Caco-2 (cell line): ENCODE measurements at regions not wholly inside any gene's neighbourhood (a gene's known extent, or its start where the extent isn't known, plus 50 kb on each side); places are given as distances from the start of the nearest gene placed in this dataset.

Experiments
- BruUV-seq: library from RNA; stranded (reverse); fragments of 400-500 nt; replicated peaks from 2 replicates; lab custom pipeline; 2021; lab: Mats Ljungman, UMichigan
- CTCF ChIA-PET: fragments of 300-600 bp; sonication (Branson Sonifier 250); formaldehyde crosslinking; loops from one replicate; lab custom pipeline; 2022; ENCODE audit warnings: antibody characterized with exemption; lab: Charles Lee
- POLR2A ChIA-PET: fragments of 300-600 bp; sonication (Branson Sonifier 250); formaldehyde crosslinking; loops from one replicate; lab custom pipeline; 2022; ENCODE audit warnings: antibody characterized with exemption; lab: Charles Lee
- DNase-seq, 2 experiments: peaks; one replicate each; pipeline versions ENCODE4 v3.0.0 to v3.0.0-alpha.2; 2020 to 2022
- H3K27me3 ChIP-seq: replicated peaks from 2 replicates; pipeline ENCODE4 v1.6.0; 2011; ENCODE audit warnings: low read length; ENCODE audit not compliant: control insufficient read depth, insufficient read depth
- H3K36me3 ChIP-seq: 2 replicates; pipeline ENCODE4 v1.5.1; 2011; ENCODE audit warnings: low read length; ENCODE audit not compliant: control insufficient read depth, insufficient read depth
- H3K4me1 ChIP-seq: fragments of 250-450 bp; sonication (Bioruptor Pico); 2 replicates; pipeline ENCODE4 v1.5.1; 2020; ENCODE audit warnings: mild to moderate bottlenecking
- H3K4me3 ChIP-seq: 2 replicates; pipeline ENCODE4 v1.5.1; 2011; ENCODE audit warnings: low read depth, mild to moderate bottlenecking, control low read depth, low read length
- H3K9me3 ChIP-seq: fragments of 250-450 bp; sonication (Bioruptor Pico); 2 replicates; pipeline ENCODE4 v1.5.1; 2020; ENCODE audit warnings: mild to moderate bottlenecking, moderate library complexity
- H3K27ac Mint-ChIP-seq: one replicate; pipeline ENCODE4 v1.8.0; 2022; ENCODE audit warnings: mixed read lengths; ENCODE audit not compliant: unreplicated experiment
- H3K27me3 Mint-ChIP-seq: one replicate; pipeline ENCODE4 v1.8.0; 2022; ENCODE audit warnings: mixed read lengths; ENCODE audit not compliant: insufficient read depth, unreplicated experiment
- H3K36me3 Mint-ChIP-seq: one replicate; pipeline ENCODE4 v1.8.0; 2022; ENCODE audit warnings: mild to moderate bottlenecking, mixed read lengths; ENCODE audit not compliant: insufficient read depth, unreplicated experiment
- H3K4me1 Mint-ChIP-seq: one replicate; pipeline ENCODE4 v1.8.0; 2022; ENCODE audit warnings: low read depth, mixed read lengths; ENCODE audit not compliant: unreplicated experiment
- H3K4me3 Mint-ChIP-seq: one replicate; pipeline ENCODE4 v1.8.0; 2022; ENCODE audit warnings: mild to moderate bottlenecking, moderate library complexity, mixed read lengths; ENCODE audit not compliant: unreplicated experiment
- H3K9me3 Mint-ChIP-seq: one replicate; pipeline ENCODE4 v1.8.0; 2022; ENCODE audit warnings: mixed read lengths; ENCODE audit not compliant: unreplicated experiment
- intact Hi-C: fragments of 100-400 bp; cut with micrococcal nuclease; formaldehyde crosslinking; loops from one replicate; pipeline ENCODE4 v1.10.0; 2022; ENCODE audit not compliant: unreplicated experiment
- TF ChIP-seq, protein P1 (sequence below), 2 experiments: fragments of 200-600 bp in 1 of 2; IDR thresholded peaks; 1 replicate in 1 of 2; 2 replicates in 1 of 2; pipeline versions ENCODE4 v1.5.1 to v1.8.0; 2011 to 2022; ENCODE audit warnings: antibody characterized with exemption in 1 of 2, control low read depth in 1 of 2, inconsistent platforms in 1 of 2, low read depth in 1 of 2, low read length in 1 of 2, mild to moderate bottlenecking in 1 of 2, moderate library complexity in 1 of 2; ENCODE audit not compliant: insufficient read depth in 1 of 2, severe bottlenecking in 1 of 2, unreplicated experiment in 1 of 2

DNA sequence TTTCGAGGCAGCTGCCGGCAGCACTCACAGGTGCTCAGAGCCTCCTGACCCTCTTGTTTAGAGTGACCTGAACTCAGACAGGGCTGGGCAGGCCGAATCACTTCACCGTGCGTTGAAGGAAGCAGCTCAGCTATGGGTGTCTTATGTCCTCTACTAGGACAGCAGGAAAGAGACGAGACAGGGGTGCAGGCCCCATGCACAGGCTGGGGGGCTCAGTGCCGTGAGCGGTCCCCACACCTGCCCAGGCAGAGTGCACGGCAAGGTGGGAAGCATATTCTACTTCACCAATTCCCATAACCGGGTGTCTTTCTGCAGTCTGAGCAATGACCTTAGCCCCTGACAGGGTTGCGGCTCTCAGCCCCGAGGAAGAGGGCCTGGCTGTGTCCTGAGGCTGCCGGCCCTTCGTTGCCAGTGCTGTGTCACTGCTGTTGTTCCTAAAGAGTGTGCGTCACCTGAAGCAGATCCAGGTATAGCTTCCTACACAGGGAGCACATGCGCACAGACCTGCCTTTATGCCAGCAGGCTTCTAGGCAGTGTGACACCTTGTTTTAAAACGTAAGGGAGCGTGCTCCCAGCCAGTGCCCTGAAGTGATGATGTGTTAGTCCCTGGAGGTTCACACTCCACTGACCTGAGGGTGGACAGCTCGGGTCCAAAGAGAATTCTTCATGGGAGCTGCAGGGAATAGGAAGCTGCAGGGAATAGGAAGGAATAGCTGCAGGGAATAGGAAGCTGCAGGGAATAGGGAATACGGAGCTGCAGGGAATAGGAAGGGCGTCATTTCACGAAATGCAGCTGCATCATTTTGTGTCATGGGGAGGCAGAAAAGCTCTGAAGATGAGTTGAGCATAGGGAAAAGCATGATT, 207.9 kb upstream of the SALL3 start:
- no peaks in the 10 kb centered on the region for H3K9me3 Mint-ChIP-seq

DNA sequence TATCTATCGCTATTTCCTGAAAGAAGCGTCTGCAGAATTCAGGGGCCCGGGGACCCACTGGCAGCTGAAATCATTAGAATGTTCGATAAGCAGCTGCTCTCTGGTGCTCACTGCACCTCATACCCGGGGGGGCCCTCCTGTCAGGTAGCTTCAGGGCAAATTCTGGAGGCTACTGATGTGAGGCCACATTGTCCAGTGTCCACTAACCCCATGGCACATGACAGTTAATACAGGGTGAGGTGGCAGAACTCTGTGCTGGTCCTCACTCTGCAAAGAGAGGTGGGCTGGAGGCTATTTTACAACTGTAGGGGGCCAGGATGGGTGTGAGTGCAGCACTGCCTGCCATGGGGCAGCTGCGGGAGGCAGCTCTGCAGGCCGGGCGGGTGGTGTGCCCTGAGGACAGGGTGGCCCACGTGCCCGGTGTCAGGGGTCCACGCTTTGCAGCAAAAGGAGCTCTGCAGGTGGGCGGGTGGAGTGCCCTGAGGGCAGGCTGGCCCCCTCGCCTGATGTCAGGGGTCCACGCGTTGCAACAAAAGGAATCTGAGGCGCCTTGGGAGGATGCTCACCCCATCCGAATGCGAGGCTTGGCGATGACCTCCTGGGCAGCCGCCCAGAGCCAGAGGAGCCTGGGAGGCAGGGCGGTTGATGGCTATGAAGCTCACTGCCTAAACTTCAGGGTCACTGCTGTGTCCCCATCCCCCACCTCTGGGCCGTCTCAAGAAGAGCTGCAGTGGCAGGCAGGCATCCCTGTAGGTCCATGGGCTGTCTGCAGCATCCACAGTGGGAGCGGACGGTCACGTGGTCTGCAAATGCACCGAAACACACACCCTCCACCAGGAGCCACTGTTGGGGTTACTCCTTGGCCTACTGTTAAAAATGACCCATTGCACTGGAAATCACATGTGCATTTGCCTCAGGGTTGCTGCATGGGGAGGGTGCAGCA, 207.0 kb upstream of the SALL3 start:
- no peaks in the 10 kb centered on the region for H3K9me3 Mint-ChIP-seq
- Histone ChIP-seq H3K4me1 (peaks cover 4% of the 10 kb centered on the region; the same call in 1 of the 2 replicates), H3K36me3 (no peaks in the 10 kb centered on the region), H3K4me3 (no peak overlapping the region), H3K9me3 (no peaks in the 10 kb centered on the region), H3K27me3 (no peaks in the 10 kb centered on the region)
- TF ChIP-seq, protein P1, sequence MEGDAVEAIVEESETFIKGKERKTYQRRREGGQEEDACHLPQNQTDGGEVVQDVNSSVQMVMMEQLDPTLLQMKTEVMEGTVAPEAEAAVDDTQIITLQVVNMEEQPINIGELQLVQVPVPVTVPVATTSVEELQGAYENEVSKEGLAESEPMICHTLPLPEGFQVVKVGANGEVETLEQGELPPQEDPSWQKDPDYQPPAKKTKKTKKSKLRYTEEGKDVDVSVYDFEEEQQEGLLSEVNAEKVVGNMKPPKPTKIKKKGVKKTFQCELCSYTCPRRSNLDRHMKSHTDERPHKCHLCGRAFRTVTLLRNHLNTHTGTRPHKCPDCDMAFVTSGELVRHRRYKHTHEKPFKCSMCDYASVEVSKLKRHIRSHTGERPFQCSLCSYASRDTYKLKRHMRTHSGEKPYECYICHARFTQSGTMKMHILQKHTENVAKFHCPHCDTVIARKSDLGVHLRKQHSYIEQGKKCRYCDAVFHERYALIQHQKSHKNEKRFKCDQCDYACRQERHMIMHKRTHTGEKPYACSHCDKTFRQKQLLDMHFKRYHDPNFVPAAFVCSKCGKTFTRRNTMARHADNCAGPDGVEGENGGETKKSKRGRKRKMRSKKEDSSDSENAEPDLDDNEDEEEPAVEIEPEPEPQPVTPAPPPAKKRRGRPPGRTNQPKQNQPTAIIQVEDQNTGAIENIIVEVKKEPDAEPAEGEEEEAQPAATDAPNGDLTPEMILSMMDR (IDR thresholded peaks at IDR 0.05; ENCODE audit: insufficient read depth in 1 of 2, low read depth in 1 of 2, low read length in 1 of 2, severe bottlenecking in 1 of 2, unreplicated experiment in 1 of 2) = no peak
- ChIA-PET CTCF (no interaction called here), POLR2A (no interaction called here)
- no peaks in the 10 kb centered on the region for H3K27me3 Mint-ChIP-seq
- intact Hi-C loops = no loop called here
- no peak overlapping the region for H3K27ac Mint-ChIP-seq
- H3K36me3 Mint-ChIP-seq = no peaks in the 10 kb centered on the region
- no TSS peak for BruUV-seq
- DNase-seq = no peak
- H3K4me3 Mint-ChIP-seq = no peak overlapping the region
- H3K4me1 Mint-ChIP-seq = no peaks in the 10 kb centered on the region

More for the DNA sequence above, 207.9 kb upstream of the SALL3 start:
- Mint-ChIP-seq H3K27me3 (no peaks in the 10 kb centered on the region), H3K36me3 (no peaks in the 10 kb centered on the region), H3K27ac (no peak overlapping the region), H3K4me1 (no peaks in the 10 kb centered on the region), H3K4me3 (no peak overlapping the region)
- Histone ChIP-seq H3K9me3 (no peaks in the 10 kb centered on the region), H3K4me3 (no peak overlapping the region), H3K4me1 (peaks cover 4% of the 10 kb centered on the region; the same call in 1 of the 2 replicates), H3K27me3 (no peaks in the 10 kb centered on the region), H3K36me3 (no peaks in the 10 kb centered on the region)
- ChIA-PET CTCF (no interaction called here), POLR2A (no interaction called here)
- TF ChIP-seq, protein P1 (IDR thresholded peaks at IDR 0.05; ENCODE audit: insufficient read depth in 1 of 2, low read depth in 1 of 2, low read length in 1 of 2, severe bottlenecking in 1 of 2, unreplicated experiment in 1 of 2) = no peak
- intact Hi-C loops = no loop called here
- BruUV-seq = no TSS peak
- DNase-seq = no peak

GRCh38 chr18:78773303-78773755, 206.3 kb upstream of the SALL3 start:
- no peaks in the 10 kb centered on the region for H3K36me3 Mint-ChIP-seq
- H3K9me3 Mint-ChIP-seq = no peaks in the 10 kb centered on the region
- CTCF ChIA-PET = no interaction called here
- TF ChIP-seq, protein P1 (IDR thresholded peaks at IDR 0.05; ENCODE audit: insufficient read depth in 1 of 2, low read depth in 1 of 2, low read length in 1 of 2, severe bottlenecking in 1 of 2, unreplicated experiment in 1 of 2) = no peak
- Histone ChIP-seq H3K9me3 (no peaks in the 10 kb centered on the region), H3K4me1 (peaks cover 1% of the 10 kb centered on the region; the same call in 1 of the 2 replicates), H3K4me3 (no peak overlapping the region), H3K27me3 (no peaks in the 10 kb centered on the region), H3K36me3 (no peaks in the 10 kb centered on the region)
- POLR2A ChIA-PET = no interaction called here
- no peak overlapping the region for H3K4me3 Mint-ChIP-seq
- no TSS peak for BruUV-seq
- H3K27me3 Mint-ChIP-seq = no peaks in the 10 kb centered on the region
- no peak for DNase-seq
- intact Hi-C loops = no loop called here
- no peak overlapping the region for H3K27ac Mint-ChIP-seq
- no peaks in the 10 kb centered on the region for H3K4me1 Mint-ChIP-seq
